Suprapubic skin (tissue), 4 donors: ENCODE measurements at regions not wholly inside any gene's neighbourhood (a gene's known extent, or its start where the extent isn't known, plus 50 kb on each side); places are given as distances from the start of the nearest gene placed in this dataset.

Experiments used
- CTCF ChIP-seq, 2 donors: fragments of 200-600 bp in 1 of 2; fragments of 450-650 bp in 1 of 2; sonication (generic) in 1 of 2; IDR thresholded peaks; one replicate each; pipeline ENCODE4 v1.5.1; 2016 to 2019; ENCODE audit warnings: antibody characterized with exemption in 2 of 2, mild to moderate bottlenecking in 1 of 2, moderate library complexity in 1 of 2
- EP300 ChIP-seq: sonication (generic); formaldehyde crosslinking; IDR thresholded peaks from one replicate; pipeline ENCODE4 v1.6.1; 2017; ENCODE audit warnings: antibody characterized with exemption
- POLR2A ChIP-seq, 2 donors: fragments of 450-650 bp; IDR thresholded peaks; one replicate each; pipeline ENCODE4 v1.6.1; 2017; ENCODE audit warnings: antibody characterized with exemption in 2 of 2, mild to moderate bottlenecking in 2 of 2, moderate library complexity in 2 of 2
- POLR2AphosphoS5 ChIP-seq, 3 donors: sonication (generic); formaldehyde crosslinking; IDR thresholded peaks; one replicate each; pipeline ENCODE4 v1.6.1; 2017; ENCODE audit warnings: antibody characterized with exemption in 3 of 3

- no peak for TF ChIP-seq CTCF (IDR thresholded peaks at IDR 0.05)
- no peak for TF ChIP-seq POLR2A (IDR thresholded peaks at IDR 0.05)
- no peak for TF ChIP-seq POLR2AphosphoS5 (IDR thresholded peaks at IDR 0.05)
- no peak for TF ChIP-seq EP300
Measured at GRCh38 chr15:81619002-81619401, 245.0 kb upstream of the TMC3 start.
